Trophoblast cell (in vitro differentiated cells and primary cell): ENCODE measurements at regions not wholly inside any gene's neighbourhood (a gene's known extent, or its start where the extent isn't known, plus 50 kb on each side); places are given as distances from the start of the nearest gene placed in this dataset.

Experiments used
- DNase-seq, 2 donors: peaks; one replicate each; pipeline ENCODE4 v3.0.0-alpha.2; 2016
- H2AFZ ChIP-seq: 2 replicates; pipeline ENCODE4 v1.6.1; 2013; ENCODE audit warnings: low read length, moderate library complexity, mild to moderate bottlenecking; ENCODE audit not compliant: insufficient read depth, poor library complexity
- H2AK5ac ChIP-seq: 2 replicates; pipeline ENCODE4 v1.6.1; 2013; ENCODE audit warnings: mild to moderate bottlenecking, low read length
- H2BK120ac ChIP-seq: 2 replicates; pipeline ENCODE4 v1.6.1; 2013; ENCODE audit warnings: low read length, mild to moderate bottlenecking, moderate library complexity; ENCODE audit not compliant: insufficient read depth, poor library complexity
- H2BK12ac ChIP-seq: 2 replicates; pipeline ENCODE4 v1.6.1; 2013; ENCODE audit warnings: mild to moderate bottlenecking, low read length, moderate library complexity
- H2BK5ac ChIP-seq: 2 replicates; pipeline ENCODE4 v1.6.1; 2013; ENCODE audit warnings: low read length, low read depth, moderate library complexity, mild to moderate bottlenecking; ENCODE audit not compliant: poor library complexity
- H3K14ac ChIP-seq: 2 replicates; pipeline ENCODE4 v1.6.1; 2013; ENCODE audit warnings: mild to moderate bottlenecking, low read length
- H3K18ac ChIP-seq: 2 replicates; pipeline ENCODE4 v1.6.1; 2013; ENCODE audit warnings: mild to moderate bottlenecking, low read length
- H3K23ac ChIP-seq: 2 replicates; pipeline ENCODE4 v1.6.1; 2013; ENCODE audit warnings: low read length
- H3K27ac ChIP-seq: 2 replicates; pipeline ENCODE4 v1.5.1; 2013; ENCODE audit warnings: low read depth, mild to moderate bottlenecking, inconsistent platforms, low read length, moderate library complexity
- H3K27me3 ChIP-seq: 2 replicates; pipeline ENCODE4 v1.6.1; 2013; ENCODE audit warnings: inconsistent platforms, mild to moderate bottlenecking, low read length, moderate library complexity; ENCODE audit not compliant: insufficient read depth
- H3K36me3 ChIP-seq, 2 experiments: 1 replicate in 1 of 2; 2 replicates in 1 of 2; pipeline ENCODE4 v1.6.1; 2013; ENCODE audit warnings: low read length in 2 of 2, mild to moderate bottlenecking in 2 of 2, moderate library complexity in 1 of 2; ENCODE audit not compliant: insufficient read depth in 2 of 2, control insufficient read depth in 1 of 2
- H3K4ac ChIP-seq: 2 replicates; pipeline ENCODE4 v1.6.1; 2013; ENCODE audit warnings: low read depth, mild to moderate bottlenecking, low read length, moderate library complexity
- H3K4me1 ChIP-seq, 2 experiments: 1 replicate in 1 of 2; 2 replicates in 1 of 2; pipeline ENCODE4 v1.6.1; 2013; ENCODE audit warnings: low read length in 2 of 2, mild to moderate bottlenecking in 2 of 2, moderate library complexity in 1 of 2; ENCODE audit not compliant: insufficient read depth in 2 of 2, control insufficient read depth in 1 of 2
- H3K4me2 ChIP-seq: 2 replicates; pipeline ENCODE4 v1.6.1; 2013; ENCODE audit warnings: inconsistent platforms, mild to moderate bottlenecking, low read length, moderate library complexity
- H3K4me3 ChIP-seq: 2 replicates; pipeline ENCODE4 v1.5.1; 2013; ENCODE audit warnings: mild to moderate bottlenecking, low read depth, low read length, inconsistent platforms
- H3K79me1 ChIP-seq: one replicate; pipeline ENCODE4 v1.6.1; 2013; ENCODE audit warnings: low read length
- H3K79me2 ChIP-seq: 2 replicates; pipeline ENCODE4 v1.6.1; 2013; ENCODE audit warnings: low read length, mild to moderate bottlenecking; ENCODE audit not compliant: control insufficient read depth, insufficient read depth, poor library complexity
- H3K9ac ChIP-seq: 2 replicates; pipeline ENCODE4 v1.6.1; 2013; ENCODE audit warnings: mild to moderate bottlenecking, low read length
- H3K9me3 ChIP-seq: 2 replicates; pipeline ENCODE4 v1.6.1; 2013; ENCODE audit warnings: low read depth, mild to moderate bottlenecking, control low read depth, inconsistent platforms, low read length; ENCODE audit not compliant: insufficient read depth
- H4K12ac ChIP-seq: 2 replicates; pipeline ENCODE4 v1.6.1; 2013; ENCODE audit warnings: low read depth, mild to moderate bottlenecking, low read length, moderate library complexity
- H4K8ac ChIP-seq: 2 replicates; pipeline ENCODE4 v1.6.1; 2013; ENCODE audit warnings: low read depth, mild to moderate bottlenecking, low read length, moderate library complexity
- H4K91ac ChIP-seq: one replicate; pipeline ENCODE4 v1.6.1; 2013; ENCODE audit warnings: low read depth, mild to moderate bottlenecking, low read length, moderate library complexity
- WGBS: extraction: QIAGEN DNeasy Blood & Tissue Kit; methylation state at CpG from one replicate; pipeline ENCODE4 v1.1.7; 2013; ENCODE audit warnings: missing lambda C conversion rate; ENCODE audit not compliant: insufficient read length, insufficient coverage; ENCODE audit errors: extremely low coverage; 5-methylcytosine and 5-hydroxymethylcytosine counted together

GRCh38 chr10:132482090-132482800, 55.3 kb upstream of the INPP5A start:
- Histone ChIP-seq H3K27ac (no peak overlapping the region), H4K8ac (no peak overlapping the region), H3K18ac (no peak overlapping the region), H2AK5ac (no peak overlapping the region), H2AFZ (no peak overlapping the region), H3K4me1 (peaks cover 0 to 2% of the 10 kb centered on the region in 2 experiments), H2BK12ac (no peak overlapping the region), H3K79me2 (no peaks in the 10 kb centered on the region), H3K9me3 (peaks cover 1% of the 10 kb centered on the region), H4K12ac (no peak overlapping the region), H3K23ac (no peak overlapping the region), H3K14ac (no peak overlapping the region), H3K36me3 (no peaks in the 10 kb centered on the region), H3K4ac (no peak overlapping the region), H2BK120ac (no peak overlapping the region), H3K9ac (no peak overlapping the region), H2BK5ac (no peak overlapping the region), H3K27me3 (no peaks in the 10 kb centered on the region), H3K4me3 (no peak overlapping the region), H3K79me1 (no peaks in the 10 kb centered on the region), H4K91ac (no peak overlapping the region), H3K4me2 (no peak overlapping the region)
- no CpG with 5 or more reads among the region's 14 CpGs for WGBS
- peak; percentile 13 to 68 for DNase-seq

GRCh38 chr10:132483394-132483793, 54.2 kb upstream of the INPP5A start:
- no CpG with 5 or more reads among the region's 5 CpGs for whole genome bisulfite sequencing
- Histone ChIP-seq H3K27me3 (no peaks in the 10 kb centered on the region), H3K14ac (no peak overlapping the region), H2AFZ (no peak overlapping the region), H4K91ac (no peak overlapping the region), H2BK12ac (no peak overlapping the region), H3K4ac (no peak overlapping the region), H4K12ac (no peak overlapping the region), H2BK120ac (no peak overlapping the region), H2AK5ac (no peak overlapping the region), H3K36me3 (no peaks in the 10 kb centered on the region), H4K8ac (no peak overlapping the region), H2BK5ac (no peak overlapping the region), H3K9me3 (peaks cover 1% of the 10 kb centered on the region), H3K4me3 (no peak overlapping the region), H3K18ac (no peak overlapping the region), H3K27ac (no peak overlapping the region), H3K4me2 (no peak overlapping the region), H3K79me2 (no peaks in the 10 kb centered on the region), H3K79me1 (no peaks in the 10 kb centered on the region), H3K4me1 (peaks cover 0 to 2% of the 10 kb centered on the region in 2 experiments), H3K9ac (no peak overlapping the region), H3K23ac (no peak overlapping the region)
- DNase-seq: no peak

- H3K79me1 ChIP-seq: no peaks in the 10 kb centered on the region
- H3K4ac ChIP-seq: no peak overlapping the region
- no peak overlapping the region for H4K8ac ChIP-seq
- H2AFZ ChIP-seq: no peak overlapping the region
- no peak overlapping the region for H3K27ac ChIP-seq
- WGBS: no CpG with 5 or more reads among the region's 16 CpGs
- H2BK12ac ChIP-seq: no peak overlapping the region
- H4K91ac ChIP-seq: no peak overlapping the region
- H2BK5ac ChIP-seq: no peak overlapping the region
- peaks cover 8% of the 10 kb centered on the region for H3K9me3 ChIP-seq
- H2BK120ac ChIP-seq: no peak overlapping the region
- H3K9ac ChIP-seq: no peak overlapping the region
- H3K4me1 ChIP-seq: peaks cover 0 to 2% of the 10 kb centered on the region in 2 experiments
- H3K27me3 ChIP-seq: no peaks in the 10 kb centered on the region
- no peaks in the 10 kb centered on the region for H3K79me2 ChIP-seq
- no peak overlapping the region for H3K4me2 ChIP-seq
- no peak overlapping the region for H4K12ac ChIP-seq
- H3K4me3 ChIP-seq: peak overlapping the region; percentile 46
- no peak overlapping the region for H2AK5ac ChIP-seq
- H3K18ac ChIP-seq: no peak overlapping the region
- H3K14ac ChIP-seq: no peak overlapping the region
- DNase-seq: no peak
- no peaks in the 10 kb centered on the region for H3K36me3 ChIP-seq
- H3K23ac ChIP-seq: no peak overlapping the region
Measured at GRCh38 chr10:132484922-132485321, 52.7 kb upstream of the INPP5A start.

GRCh38 chr10:132485391-132485790, 52.2 kb upstream of the INPP5A start:
- no peaks in the 10 kb centered on the region for H3K36me3 ChIP-seq
- no CpG with 5 or more reads among the region's 10 CpGs for WGBS
- no peak overlapping the region for H3K9ac ChIP-seq

More at GRCh38 chr10:132485391-132485790, 52.2 kb upstream of the INPP5A start:
- H3K79me2 ChIP-seq: no peaks in the 10 kb centered on the region
- H3K14ac ChIP-seq: no peak overlapping the region
- no peak overlapping the region for H2BK5ac ChIP-seq
- H4K91ac ChIP-seq: no peak overlapping the region
- no peak overlapping the region for H3K23ac ChIP-seq
- peaks cover 0 to 2% of the 10 kb centered on the region in 2 experiments for H3K4me1 ChIP-seq
- no peak for DNase-seq
- no peak overlapping the region for H3K18ac ChIP-seq
- H3K4me3 ChIP-seq: no peak overlapping the region
- no peak overlapping the region for H3K4me2 ChIP-seq
- no peak overlapping the region for H4K8ac ChIP-seq
- H2AK5ac ChIP-seq: no peak overlapping the region
- H3K4ac ChIP-seq: no peak overlapping the region
- no peak overlapping the region for H2AFZ ChIP-seq
- no peak overlapping the region for H2BK12ac ChIP-seq
- no peaks in the 10 kb centered on the region for H3K79me1 ChIP-seq
- H3K27me3 ChIP-seq: no peaks in the 10 kb centered on the region
- H3K9me3 ChIP-seq: peaks cover 9% of the 10 kb centered on the region
- H4K12ac ChIP-seq: no peak overlapping the region
- H3K27ac ChIP-seq: no peak overlapping the region
- H2BK120ac ChIP-seq: no peak overlapping the region
